Muscle of arm (tissue), 1 donor: ENCODE measurements at regions not wholly inside any gene's neighbourhood (a gene's known extent, or its start where the extent isn't known, plus 50 kb on each side); places are given as distances from the start of the nearest gene placed in this dataset.

Experiments used
- DNase-seq: peaks from one replicate; pipeline ENCODE4 v3.0.0-alpha.2; 2013

- DNase-seq: no peak
Observed at GRCh38 chr14:100399052-100399849, 76.1 kb downstream of the SLC25A47 start.

- no peak for DNase-seq
Observed at GRCh38 chr14:100400115-100400514, 77.0 kb downstream of the SLC25A47 start.

- DNase-seq: no peak
Observed at GRCh38 chr14:100401031-100401692, 78.0 kb downstream of the SLC25A47 start.

GRCh38 chr14:100401792-100402191 is 78.7 kb downstream of the SLC25A47 start:
- DNase-seq: no peak

GRCh38 chr14:100402631-100403030 is 79.5 kb downstream of the SLC25A47 start:
- no peak for DNase-seq

- DNase-seq: no peak
Observed at GRCh38 chr14:100403105-100403504, 80.0 kb downstream of the SLC25A47 start.

GRCh38 chr14:100403802-100404365 is 80.7 kb downstream of the SLC25A47 start:
- DNase-seq: no peak

GRCh38 chr14:100404419-100404818 is 81.3 kb downstream of the SLC25A47 start:
- DNase-seq: no peak

- no peak for DNase-seq
Observed at GRCh38 chr14:100405760-100406455, 82.8 kb downstream of the SLC25A47 start.

- no peak for DNase-seq
Observed at GRCh38 chr14:100406505-100407131, 83.5 kb downstream of the SLC25A47 start.

GRCh38 chr14:100407376-100408102 is 84.4 kb downstream of the SLC25A47 start:
- DNase-seq: no peak

- DNase-seq: no peak
Observed at GRCh38 chr14:100408350-100409002, 85.3 kb downstream of the SLC25A47 start.

GRCh38 chr14:100409003-100409360 is 85.8 kb downstream of the SLC25A47 start:
- no peak for DNase-seq

- no peak for DNase-seq
Observed at GRCh38 chr14:100409651-100410050, 86.5 kb downstream of the SLC25A47 start.

- DNase-seq: no peak
Observed at GRCh38 chr14:100410056-100410565, 87.0 kb downstream of the SLC25A47 start.

- DNase-seq: no peak
Observed at GRCh38 chr14:100413699-100414098, 90.6 kb downstream of the SLC25A47 start.

- no peak for DNase-seq
Observed at GRCh38 chr14:100415226-100415625, 92.1 kb downstream of the SLC25A47 start.

GRCh38 chr14:100416081-100416680 is 93.0 kb downstream of the SLC25A47 start:
- no peak for DNase-seq

GRCh38 chr14:100416921-100417860 is 94.1 kb downstream of the SLC25A47 start:
- peak; percentile 49 for DNase-seq
